ENCODE measurements at regions not wholly inside any gene's neighbourhood (a gene's known extent, or its start where the extent isn't known, plus 50 kb on each side); places are given as distances from the start of the nearest gene placed in this dataset.

DNA sequence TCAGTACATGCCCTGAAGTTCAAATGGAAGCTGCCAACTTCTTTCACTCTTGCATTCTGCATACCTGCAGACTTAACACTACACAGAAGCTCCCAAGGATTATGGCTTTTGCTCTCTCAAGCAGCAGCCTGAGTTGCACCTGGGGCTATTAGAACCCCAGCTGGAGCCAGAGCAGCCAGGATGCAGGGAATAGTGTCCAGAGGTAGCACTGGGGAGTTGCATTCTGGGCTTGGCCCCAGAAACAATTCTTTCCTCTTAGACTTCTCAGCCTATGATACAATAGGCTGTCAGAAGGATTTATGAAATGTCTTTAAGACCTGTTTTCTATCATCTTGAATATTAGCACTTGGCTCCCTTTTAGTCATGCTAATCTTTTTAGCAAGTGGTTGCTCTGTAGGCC is 886.7 kb upstream of the GHITM start:
- DNase-seq = no peak

DNA sequence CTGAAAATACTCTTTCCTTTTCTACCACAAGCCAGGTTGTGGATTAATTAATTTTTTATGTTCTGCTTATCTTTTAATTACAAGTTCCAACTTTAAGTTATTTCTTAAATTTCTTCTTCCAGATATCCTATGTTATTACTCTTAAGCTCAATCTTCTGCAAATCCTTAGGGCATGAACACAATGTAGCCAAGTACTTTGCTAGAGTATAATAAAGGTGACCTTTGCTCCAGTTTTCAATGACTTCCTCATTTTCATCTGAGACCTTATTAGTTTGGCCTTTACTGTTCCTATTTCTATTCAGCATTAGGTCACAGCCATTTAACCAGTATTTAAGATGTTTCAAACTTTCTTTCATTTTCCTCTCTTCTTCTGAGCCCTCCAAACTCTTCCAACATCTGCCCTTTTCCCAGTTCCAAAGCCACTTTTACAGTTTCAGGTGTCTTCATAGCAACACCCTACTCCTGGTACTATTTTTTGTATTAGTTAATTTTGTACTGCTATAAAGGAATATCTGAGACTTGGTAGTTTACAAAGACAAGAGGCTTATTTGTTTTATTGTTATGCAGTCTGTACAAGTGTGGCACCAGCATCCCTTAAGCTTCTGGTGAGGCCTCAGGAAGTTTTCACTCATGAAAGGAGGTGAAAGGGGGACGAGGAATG is 886.2 kb upstream of the GHITM start:
- DNase-seq = no peak

DNA sequence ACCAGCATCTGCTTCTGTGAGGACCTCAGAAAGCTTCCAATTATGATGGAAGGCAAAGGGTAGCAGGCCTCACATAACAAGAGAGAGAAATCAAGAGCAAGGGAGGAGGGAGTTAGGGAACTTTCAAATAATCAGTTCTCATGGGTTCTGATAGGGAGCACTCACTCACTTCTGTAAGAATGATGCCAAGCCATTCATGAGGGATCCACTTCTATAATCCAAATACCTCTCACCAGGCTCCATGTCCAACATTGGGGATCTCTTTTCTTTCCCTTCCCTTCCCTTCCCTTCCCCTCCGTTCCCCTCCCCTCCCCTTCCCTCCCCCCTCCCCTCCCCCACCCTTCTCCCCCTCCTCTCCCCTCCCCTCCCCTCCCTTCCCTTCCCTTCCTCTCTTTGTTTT is 884.6 kb upstream of the GHITM start:
- DNase-seq = no peak

DNA sequence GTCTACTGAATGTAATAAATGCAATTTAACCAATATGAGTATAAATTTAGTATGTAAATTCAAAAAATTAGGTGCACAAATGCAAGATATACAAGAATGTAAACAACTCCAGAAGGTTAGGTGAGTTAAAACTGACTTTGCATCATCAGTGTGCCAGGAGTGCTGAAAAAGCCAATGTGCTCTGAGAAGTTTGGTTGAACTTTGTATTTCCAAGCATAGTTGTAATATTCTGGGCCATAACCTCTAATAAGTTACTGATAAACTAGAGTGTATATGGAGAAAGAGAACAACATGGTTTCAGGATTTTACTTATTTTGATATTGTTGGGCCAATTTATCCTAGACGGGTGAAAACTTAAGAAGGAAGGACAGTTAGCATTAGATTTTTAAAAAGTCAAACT is 876.9 kb upstream of the GHITM start:
- no peak for DNase-seq

DNA sequence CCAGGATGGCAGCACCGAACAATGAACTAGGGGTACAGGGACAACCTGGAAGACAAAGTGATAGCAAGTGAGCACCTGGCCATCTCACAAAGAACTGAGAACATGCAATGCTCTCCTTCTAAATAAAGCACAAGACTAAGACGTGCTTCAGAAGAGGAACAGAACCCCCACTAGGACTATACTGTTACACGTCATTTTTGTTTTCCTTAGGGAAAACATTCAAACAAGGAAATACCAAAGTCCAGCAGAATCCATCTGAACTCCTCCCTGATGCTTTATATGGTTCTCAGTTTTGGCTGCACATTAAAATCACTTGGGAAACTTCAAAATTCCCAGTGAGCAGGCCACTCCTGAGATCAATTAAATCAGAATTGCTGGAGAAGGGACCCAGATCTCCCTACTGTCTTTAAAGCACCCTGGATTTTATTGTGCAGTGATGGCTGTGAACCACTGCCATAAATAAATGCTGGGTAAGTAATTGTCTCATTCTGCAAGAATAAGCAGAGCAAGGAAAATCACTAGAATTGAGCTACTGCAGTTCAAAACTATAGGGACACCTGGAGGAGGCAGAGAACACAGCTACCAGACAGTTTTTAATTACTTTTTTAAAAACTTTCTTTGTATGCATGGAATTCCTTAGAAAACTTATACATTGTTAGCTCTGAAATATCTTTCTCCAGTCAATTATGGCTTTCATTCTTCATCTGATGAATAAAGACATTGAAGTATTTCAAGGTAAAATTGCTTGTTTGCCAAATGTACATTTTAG is 866.5 kb upstream of the GHITM start:
- peak; percentile 34 for DNase-seq

DNA sequence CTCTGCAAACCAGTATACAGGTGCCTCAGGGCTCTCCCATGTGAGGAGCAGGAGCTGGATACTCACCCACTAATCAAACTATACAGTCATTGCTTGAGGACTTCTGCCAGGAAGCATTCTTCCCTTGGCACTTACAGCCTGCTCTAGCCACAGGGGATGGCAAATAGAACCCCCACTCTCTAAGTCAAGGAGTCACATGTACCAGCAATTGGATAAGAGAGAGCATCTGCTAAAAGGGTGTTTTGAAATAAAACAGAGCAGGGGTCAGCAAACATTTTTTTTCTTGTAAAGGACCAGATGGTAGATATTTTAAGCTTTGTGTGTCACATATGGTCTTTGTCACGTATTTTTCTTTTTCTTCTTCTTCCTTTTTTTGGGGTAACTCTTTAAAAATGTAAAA is 865.2 kb upstream of the GHITM start:
- DNase-seq = no peak

DNA sequence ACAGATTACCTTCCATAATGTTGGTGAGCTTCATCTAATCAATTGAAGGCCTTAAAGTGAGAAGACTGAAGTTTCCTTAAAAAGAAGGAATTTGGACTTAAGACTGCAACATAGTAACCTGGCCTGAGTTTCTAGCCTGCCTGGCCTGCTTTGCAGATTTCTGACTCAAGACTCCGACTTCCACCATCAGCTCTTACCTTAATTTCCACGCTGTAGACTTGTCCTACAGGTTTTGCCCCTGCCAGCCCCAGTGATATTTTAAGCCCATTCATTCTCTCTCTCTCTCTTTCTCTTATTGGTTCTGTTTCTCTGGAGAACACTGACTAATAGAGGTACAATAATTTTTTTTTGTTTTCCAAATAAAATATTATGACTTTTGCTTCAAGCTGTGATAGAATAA is 862.3 kb upstream of the GHITM start:
- no peak for DNase-seq

DNA sequence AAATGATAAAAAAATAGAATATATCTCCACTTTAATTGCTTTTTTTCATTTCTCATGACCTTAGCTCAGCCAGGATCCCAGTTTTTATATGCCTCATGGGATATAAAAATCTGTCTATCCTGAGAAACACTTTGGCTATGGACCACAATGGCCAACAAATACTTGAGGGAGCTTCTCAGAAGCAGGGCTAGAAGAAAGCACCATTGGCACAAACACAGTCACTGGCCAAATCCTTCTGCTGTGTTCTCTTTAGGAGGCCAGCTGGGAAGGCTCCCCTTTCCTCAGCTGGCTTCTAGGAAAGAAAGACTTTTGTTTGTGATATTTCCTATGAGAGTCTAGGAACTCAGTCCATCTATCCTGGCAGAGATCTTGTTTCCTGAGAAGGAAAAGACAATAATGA is 856.2 kb upstream of the GHITM start:
- DNase-seq = no peak

DNA sequence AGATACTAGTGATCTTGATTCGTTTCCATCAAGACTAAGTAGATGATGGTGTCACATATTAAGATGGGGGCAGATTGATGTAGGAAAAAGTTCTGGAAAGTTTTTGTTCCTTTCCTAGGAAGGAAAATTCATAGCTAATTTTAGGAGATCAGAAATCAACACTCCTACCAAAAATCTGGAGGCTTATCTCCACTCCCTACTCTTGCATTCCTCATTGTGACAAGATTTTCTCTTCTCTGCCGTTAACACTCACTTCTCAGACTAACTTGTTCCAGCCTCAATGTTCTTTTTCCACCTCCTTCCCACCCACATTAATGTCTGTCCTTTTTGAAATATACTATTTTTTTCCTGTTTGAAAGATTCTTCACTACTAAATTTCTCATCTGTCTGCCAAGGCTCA is 851.9 kb upstream of the GHITM start:
- DNase-seq = no peak

DNA sequence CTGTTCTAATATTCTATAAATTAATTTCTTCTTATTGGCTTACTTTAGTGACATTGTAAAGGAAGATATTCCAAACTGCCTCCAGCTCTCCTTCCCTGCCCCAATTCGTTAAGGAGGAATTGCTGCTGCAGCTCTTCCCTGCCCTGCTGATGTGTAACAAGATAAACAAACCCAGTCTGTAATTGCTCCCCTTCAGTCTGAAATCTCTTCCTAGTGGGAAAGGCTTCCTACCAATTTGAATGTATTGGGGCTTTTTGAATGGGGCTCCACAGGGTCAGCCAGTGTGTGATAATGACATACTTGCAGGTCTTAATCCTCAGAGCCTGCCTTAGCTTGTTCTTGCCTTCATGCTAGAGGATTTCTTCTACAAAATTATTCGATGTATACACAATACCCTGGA is 849.9 kb upstream of the GHITM start:
- DNase-seq = no peak

DNA sequence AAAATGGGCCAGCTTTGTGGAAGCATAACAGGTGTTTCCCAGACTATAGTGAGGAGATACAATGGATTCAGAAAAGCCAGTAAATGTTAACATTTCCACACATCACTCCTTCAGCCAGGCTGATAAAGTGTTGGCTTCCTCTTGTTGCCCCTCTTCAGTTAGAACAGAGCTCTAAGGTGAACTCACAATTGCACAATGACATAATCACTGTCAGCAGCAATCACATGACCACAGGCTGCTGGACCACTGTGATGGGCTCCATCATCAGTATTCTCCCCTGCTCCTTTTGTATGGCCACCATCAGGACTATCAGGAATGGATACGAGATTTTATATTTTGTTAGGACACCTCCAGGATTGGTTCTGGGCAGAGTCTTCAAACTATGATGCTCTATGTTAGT is 849.4 kb upstream of the GHITM start:
- no peak for DNase-seq

DNA sequence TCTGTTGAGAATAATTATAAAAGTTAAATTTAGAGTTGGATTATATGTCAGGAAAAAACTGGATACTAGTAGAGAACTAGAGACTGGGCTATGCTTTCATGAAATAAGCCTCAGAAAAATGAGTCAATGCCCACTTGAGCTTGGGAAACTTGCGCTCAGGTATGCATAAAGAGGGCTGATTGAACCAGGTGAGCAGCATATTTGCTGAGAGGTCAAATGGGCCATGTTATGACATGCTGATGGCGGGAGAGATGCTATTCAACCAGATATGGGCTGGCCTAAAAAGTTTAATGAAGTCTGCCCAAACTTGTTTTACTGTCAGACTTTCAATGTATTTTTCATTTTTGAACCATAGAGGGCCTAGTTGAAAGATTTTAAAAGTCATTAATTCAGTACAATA is 837.6 kb upstream of the GHITM start:
- no peak for DNase-seq

DNA sequence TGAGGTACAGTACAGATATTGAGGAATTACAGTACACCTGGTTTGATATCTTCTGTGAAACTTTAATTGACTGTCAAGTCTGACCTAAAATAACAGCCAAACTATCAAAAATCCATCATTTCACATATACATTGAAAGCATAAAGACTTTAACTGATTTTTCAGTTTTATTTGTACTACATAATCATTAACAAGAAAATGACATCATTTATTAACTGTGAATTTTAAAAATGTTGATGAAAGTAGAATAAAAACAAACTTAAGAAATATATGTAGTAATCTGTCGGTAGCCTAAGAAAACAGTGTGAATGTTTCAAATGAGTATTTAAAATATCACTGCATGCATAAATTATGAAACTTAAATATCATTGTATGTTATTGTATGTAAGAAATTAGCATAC is 836.7 kb upstream of the GHITM start:
- no peak for DNase-seq

DNA sequence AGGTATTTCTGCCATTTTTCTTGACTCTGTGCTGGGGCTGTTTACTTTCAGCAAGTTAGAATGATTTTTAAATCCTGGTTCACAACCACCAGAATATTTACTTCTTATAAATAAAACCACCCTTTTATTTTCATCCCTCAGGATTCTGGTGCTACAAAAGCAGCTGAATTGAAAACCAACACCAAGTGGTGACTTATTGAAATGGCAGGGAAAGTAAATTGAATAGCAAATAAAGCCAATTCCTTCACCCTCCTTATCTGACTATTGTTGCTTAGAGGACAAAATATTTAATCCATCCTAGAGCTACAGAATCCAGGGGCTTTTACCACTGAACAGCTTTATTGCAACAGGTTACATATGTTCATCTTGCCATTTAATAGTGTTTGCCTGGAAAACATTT is 828.6 kb upstream of the GHITM start:
- DNase-seq = no peak

DNA sequence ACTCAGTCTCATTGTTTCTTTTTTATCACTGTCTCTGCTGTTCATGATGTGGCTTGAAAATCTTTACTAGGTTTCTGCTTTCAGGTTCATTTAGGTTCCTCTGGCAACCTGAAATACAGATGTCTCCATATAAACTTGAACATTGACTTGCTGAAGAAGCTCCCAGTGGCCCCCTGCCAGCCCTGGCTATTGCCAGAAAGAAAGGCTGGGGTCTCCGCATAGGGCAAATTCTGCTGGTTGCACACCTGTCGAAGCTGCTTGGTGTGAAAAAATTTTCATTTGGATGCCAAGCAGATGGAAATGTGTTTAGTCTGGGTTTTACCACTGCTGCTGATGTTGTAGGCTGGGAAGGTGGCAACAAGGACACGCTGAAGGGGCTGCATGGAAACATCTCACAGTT is 826.7 kb upstream of the GHITM start:
- DNase-seq = no peak

DNA sequence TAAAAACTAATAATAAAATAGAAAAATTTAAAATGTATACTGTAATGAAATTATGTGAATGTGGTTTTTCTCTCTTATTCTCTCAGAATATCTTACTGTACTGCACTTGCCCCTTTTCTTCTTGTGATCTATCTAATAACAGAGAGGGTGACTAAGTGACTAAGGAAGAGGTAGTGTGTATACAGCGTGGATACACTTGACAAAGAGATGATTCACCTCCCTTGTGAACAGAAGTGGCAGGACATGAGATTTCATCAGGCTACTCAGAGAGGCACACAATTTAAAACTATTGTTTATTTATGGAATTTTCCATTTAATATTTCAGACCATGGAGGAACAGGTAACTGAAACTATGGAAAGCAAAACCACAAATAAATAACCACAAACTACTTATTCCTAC is 806.6 kb upstream of the GHITM start:
- peak; percentile 2 for DNase-seq

DNA sequence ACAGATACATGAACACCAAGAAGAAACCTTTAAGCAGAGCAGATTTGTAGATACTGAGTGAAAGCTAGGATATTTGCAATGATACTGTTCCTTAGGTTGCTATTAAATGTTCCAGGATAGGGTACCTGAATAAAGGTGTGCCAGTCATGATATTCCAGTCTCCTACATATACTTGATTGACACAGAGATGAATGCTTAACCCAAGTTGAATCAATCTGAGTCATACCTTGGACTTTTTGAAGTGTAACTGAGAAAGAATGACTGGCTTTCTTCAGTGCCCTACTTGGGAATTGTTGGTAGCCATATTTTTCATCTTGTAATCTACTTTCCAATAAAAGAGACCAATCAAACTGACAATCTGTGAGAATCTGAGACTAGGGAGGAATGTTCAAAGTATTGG is 805.7 kb upstream of the GHITM start:
- no peak for DNase-seq

DNA sequence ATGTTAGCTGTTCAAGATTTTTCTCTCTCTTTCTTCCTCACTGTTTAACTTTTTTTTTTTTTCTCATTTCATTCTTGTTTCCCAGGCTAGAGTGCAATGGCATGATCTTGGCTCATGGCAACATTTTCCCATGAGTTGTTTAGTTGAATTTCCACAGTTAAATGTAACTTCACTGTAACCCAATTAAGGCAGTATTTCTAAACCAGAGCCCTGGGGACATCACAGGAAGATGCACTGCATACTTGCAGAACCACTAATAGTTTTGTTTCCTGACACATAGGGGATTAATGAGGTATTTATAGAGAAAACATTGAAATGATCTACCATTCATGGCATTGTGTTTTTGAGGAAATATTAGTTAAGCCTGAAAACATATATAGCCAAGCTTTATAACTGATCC is 795.6 kb upstream of the GHITM start:
- peak; percentile 46 for DNase-seq

DNA sequence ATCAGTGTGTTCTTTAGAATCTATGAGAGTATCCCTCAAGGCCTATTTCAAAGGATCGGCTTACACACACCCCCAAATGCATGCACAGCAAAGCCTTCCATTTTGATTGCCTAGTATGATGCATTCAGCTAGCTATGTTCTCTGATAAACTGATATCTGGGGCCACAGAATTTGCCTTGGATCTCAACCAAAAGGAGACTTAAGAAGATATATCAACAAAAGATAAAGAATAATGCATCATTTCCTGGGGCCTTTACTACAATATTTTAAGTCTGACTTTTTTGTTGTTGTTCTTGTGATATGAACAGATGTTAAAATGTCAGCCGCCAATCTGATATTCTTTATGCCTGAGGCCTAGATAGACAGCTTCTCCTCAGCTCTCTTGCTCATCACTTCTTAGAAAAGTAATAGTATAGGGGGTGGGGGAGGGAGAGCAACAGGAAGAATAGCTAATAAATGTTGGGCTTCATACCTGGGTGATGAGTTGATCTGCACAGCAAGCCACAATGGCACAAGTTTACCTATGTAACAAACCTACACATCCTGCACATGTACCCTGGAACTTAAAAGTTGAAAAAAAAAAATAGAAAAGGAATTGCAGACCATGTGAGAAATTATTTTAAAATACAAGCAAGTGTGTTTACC is 792.9 kb upstream of the GHITM start:
- peak; percentile 46 for DNase-seq

DNA sequence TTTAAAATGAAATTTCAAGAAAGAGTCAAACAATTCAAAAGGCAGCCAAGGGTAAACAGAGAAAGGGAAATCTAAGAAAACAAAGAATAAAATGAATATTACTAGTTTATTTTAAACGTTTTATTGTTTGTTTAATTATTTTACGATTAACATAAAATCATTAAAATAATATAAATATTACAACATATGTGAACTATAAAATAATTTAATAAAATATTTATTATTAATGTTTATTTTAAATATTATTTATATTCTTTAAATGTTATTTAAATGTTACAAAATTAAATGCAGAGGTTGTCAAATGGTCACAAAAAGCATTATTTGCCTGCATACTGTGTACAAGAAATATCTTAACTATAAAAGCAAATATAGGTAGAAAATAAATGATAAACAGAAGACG is 786.7 kb upstream of the GHITM start:
- DNase-seq = no peak

DNA sequence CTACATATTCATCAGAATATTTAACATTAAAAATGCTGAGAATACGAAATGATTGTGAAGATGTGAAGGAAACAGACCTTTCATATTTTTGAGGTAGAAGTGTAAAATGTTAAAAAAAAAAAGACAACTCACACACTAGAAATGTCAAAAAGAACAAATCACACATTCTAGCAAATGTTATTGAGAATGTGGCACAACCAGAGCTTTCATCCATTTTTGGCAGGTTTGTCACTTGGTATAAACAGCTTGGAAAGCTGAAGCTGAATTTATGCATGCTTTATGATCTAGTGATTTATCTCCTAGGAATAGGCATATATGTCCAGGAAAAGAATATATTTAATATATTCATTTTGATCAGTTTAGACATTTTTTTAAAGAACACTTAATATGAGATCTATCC is 784.9 kb upstream of the GHITM start:
- no peak for DNase-seq

DNA sequence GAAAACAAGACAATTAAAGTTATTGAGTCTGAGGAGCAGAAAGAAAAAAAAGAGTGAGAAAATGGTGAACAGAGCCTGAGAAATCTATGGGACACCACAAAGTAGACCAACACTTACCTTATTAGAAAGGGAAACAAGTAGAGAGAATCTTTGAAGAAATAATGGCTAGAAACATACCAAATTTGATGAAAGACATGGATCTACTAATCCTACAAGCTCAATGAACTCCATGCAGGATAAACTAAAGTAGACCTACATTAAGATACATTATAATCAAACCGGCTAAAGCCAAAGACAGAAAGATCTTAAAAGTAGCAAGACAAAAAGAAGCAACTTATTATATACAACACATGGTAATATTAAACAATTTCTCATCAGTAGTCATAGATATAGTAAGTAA is 782.3 kb upstream of the GHITM start:
- DNase-seq = no peak

DNA sequence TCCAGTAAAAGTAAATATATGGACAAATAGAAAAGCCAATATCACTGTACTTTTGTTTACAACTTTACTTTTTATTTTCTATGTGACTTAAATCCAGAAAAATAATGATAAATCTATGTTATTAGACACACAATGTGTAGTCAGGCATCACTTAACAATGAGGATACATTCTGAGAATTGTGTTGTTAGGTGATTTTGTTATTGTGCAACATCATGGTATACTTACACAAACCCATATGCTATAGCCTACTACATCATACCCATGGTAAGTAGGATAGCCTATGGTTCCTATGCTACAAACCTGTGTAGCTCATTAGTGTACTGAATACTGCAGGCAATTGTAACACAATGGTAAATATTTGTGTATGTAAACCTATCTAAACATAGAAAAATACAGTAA is 781.7 kb upstream of the GHITM start:
- DNase-seq = no peak

DNA sequence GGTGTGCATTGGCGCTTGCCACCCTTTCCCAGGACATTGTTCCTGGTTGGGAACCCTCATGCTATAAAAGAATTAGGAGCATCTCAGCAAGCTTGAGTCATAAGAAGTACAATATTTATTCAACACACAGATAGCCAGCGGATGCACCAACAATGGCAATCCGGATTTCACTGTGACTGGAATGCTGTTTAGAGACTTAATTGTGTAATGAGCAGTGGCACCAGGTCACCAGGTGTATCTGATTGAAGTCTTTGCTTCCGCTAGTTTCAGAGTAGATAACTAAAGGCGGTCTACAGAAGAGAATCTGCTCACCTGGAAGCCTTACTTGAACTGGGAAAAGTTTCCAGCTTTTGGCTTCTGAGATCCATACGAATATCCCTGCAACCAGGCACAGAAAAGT is 772.3 kb upstream of the GHITM start:
- DNase-seq = no peak

All from fibroblast of skin of right biceps (primary cell).